B cell (primary cell): ENCODE measurements at regions not wholly inside any gene's neighbourhood (a gene's known extent, or its start where the extent isn't known, plus 50 kb on each side); places are given as distances from the start of the nearest gene placed in this dataset.

Experiments
- CTCF ChIP-seq: fragments of 200-600 bp; IDR thresholded peaks from one replicate; pipeline ENCODE4 v1.8.0; 2022; ENCODE audit warnings: antibody characterized with exemption, mild to moderate bottlenecking
- EZH2 ChIP-seq: IDR thresholded peaks from 2 replicates; pipeline ENCODE4 v1.6.1; 2012; ENCODE audit warnings: borderline replicate concordance, low read depth, mild to moderate bottlenecking, moderate library complexity, low read length; ENCODE audit not compliant: insufficient read depth, poor library complexity, severe bottlenecking

GRCh38 chr2:152254976-152255375 is 79.4 kb upstream of the STAM2 start:
- no peak for TF ChIP-seq EZH2
- TF ChIP-seq CTCF: no peak
